Lower lobe of right lung (tissue), 2 donors: ENCODE measurements at regions not wholly inside any gene's neighbourhood (a gene's known extent, or its start where the extent isn't known, plus 50 kb on each side); places are given as distances from the start of the nearest gene placed in this dataset.

Experiments used
- ATAC-seq, 2 donors: fragments of 200-7000 bp; cut with Tn5 transposase; one replicate each; pipeline ENCODE4 v1.9.1; 2020 to 2022; ENCODE audit warnings: mild to moderate bottlenecking in 2 of 2, moderate library complexity in 2 of 2
- DNase-seq: peaks from one replicate; pipeline ENCODE4 v3.0.0-alpha.2; 2020
- H3K27ac ChIP-seq: fragments of 200-600 bp; one replicate; pipeline ENCODE4 v1.8.0; 2022
- H3K27me3 ChIP-seq: fragments of 200-600 bp; one replicate; pipeline ENCODE4 v1.8.0; 2022; ENCODE audit warnings: low read depth
- H3K36me3 ChIP-seq: fragments of 200-600 bp; one replicate; pipeline ENCODE4 v1.8.0; 2022; ENCODE audit warnings: mild to moderate bottlenecking
- H3K4me1 ChIP-seq: fragments of 200-600 bp; one replicate; pipeline ENCODE4 v1.8.0; 2022
- H3K4me3 ChIP-seq: fragments of 200-600 bp; one replicate; pipeline ENCODE4 v1.8.0; 2022; ENCODE audit warnings: mild to moderate bottlenecking
- H3K9me3 ChIP-seq: fragments of 200-600 bp; one replicate; pipeline ENCODE4 v1.8.0; 2022
- intact Hi-C: fragments of 100-400 bp; cut with DNase I; formaldehyde crosslinking; loops from one replicate; pipeline ENCODE4 v1.11.0; 2022
- TF ChIP-seq, protein P1 (sequence below): fragments of 200-600 bp; IDR thresholded peaks from one replicate; pipeline ENCODE4 v1.8.0; 2022; ENCODE audit warnings: antibody characterized with exemption, mild to moderate bottlenecking
- donor health status: DM: no; HTN: yes; CAD: no; lungs with severe emphysema.

DNA sequence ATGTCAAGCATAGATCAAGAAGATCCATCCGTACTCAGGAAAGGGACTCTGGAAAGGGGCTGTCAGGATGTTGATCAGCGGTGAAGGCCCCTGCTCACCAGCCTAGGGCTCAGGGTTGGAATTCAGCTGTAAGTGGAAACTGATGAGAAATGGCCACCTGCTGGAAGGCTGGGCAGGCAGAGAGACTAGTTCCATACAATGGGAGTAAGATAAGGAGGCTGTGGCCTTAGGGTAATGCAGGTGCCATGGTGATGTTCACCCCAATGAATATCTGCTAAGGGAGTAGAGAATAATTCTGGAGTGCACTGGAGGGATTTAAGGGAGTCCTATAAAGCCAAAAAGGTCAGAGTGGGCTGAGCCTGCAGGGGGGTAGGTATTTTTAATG, 256.6 kb downstream of the CYRIA start:
- Histone ChIP-seq H3K4me3 (no peak overlapping the region), H3K27me3 (no peaks in the 10 kb centered on the region), H3K9me3 (no peaks in the 10 kb centered on the region), H3K27ac (no peak overlapping the region), H3K36me3 (no peaks in the 10 kb centered on the region), H3K4me1 (no peaks in the 10 kb centered on the region)
- no peak for ATAC-seq
- TF ChIP-seq, protein P1, sequence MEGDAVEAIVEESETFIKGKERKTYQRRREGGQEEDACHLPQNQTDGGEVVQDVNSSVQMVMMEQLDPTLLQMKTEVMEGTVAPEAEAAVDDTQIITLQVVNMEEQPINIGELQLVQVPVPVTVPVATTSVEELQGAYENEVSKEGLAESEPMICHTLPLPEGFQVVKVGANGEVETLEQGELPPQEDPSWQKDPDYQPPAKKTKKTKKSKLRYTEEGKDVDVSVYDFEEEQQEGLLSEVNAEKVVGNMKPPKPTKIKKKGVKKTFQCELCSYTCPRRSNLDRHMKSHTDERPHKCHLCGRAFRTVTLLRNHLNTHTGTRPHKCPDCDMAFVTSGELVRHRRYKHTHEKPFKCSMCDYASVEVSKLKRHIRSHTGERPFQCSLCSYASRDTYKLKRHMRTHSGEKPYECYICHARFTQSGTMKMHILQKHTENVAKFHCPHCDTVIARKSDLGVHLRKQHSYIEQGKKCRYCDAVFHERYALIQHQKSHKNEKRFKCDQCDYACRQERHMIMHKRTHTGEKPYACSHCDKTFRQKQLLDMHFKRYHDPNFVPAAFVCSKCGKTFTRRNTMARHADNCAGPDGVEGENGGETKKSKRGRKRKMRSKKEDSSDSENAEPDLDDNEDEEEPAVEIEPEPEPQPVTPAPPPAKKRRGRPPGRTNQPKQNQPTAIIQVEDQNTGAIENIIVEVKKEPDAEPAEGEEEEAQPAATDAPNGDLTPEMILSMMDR, result no peak
- intact Hi-C loops, result no loop called here
- no peak for DNase-seq

DNA sequence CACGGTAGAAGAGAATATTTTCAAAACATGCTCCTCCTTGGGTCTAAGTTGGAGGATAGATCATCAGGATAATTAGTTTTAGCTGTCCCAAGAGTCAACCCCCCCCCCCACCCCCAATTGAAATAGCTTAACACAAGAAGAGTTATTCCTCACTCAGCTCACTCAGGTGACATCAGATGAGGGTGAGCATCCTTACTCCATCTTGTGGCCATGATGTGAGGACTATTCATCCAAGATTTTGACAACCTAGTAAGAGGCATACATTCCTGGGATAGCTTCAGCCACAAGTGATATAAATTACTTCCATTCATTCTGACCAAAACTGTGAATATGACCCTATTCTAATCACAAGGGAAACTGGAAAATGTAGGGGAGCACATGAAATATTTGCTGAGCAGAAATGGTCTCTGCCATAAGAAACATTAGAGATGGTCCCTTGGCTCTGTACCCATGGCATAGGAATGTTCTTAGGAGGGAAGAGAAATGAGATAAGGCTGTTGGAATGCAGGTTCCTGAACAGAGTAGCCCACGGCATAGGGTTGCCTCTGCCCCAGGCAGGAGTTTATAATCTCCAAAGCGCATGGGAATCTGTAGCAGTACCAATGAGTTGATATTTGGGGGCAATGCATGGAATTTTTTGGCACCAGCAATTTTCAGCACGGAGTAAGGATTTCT, 257.2 kb downstream of the CYRIA start:
- no peak for DNase-seq
- intact Hi-C loops, result no loop called here
- Histone ChIP-seq H3K9me3 (no peaks in the 10 kb centered on the region), H3K27ac (no peak overlapping the region), H3K4me3 (no peak overlapping the region), H3K4me1 (no peaks in the 10 kb centered on the region), H3K36me3 (no peaks in the 10 kb centered on the region), H3K27me3 (no peaks in the 10 kb centered on the region)
- no peak for ATAC-seq
- TF ChIP-seq, protein P1, result no peak

DNA sequence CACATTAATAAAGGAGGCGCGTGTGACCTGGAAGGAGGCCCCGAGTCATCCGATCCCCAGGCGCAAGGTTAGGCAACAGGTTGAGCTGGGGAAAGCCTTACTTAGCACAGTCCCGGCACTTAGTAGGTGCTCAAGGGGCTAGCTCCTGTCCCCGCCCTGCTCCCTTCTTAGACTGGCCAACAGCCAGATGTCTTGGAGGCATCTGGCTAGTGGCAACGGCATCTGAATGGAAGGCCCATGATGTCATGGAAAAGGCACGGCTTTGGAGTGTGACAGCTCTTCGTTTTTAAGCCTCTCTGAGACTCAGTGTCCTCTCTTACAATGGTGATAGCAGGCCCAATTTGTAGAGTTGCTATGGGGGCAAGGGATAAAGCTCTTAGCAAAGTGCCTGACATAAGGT, 258.3 kb downstream of the CYRIA start:
- no peak overlapping the region for H3K4me3 ChIP-seq
- intact Hi-C loops, result no loop called here
- no peaks in the 10 kb centered on the region for H3K27me3 ChIP-seq
- DNase-seq (no peak), ATAC-seq (no peak)
- H3K4me1 ChIP-seq, result no peaks in the 10 kb centered on the region
- H3K27ac ChIP-seq, result no peak overlapping the region
- no peaks in the 10 kb centered on the region for H3K36me3 ChIP-seq
- H3K9me3 ChIP-seq, result no peaks in the 10 kb centered on the region
- TF ChIP-seq, protein P1, result no peak

DNA sequence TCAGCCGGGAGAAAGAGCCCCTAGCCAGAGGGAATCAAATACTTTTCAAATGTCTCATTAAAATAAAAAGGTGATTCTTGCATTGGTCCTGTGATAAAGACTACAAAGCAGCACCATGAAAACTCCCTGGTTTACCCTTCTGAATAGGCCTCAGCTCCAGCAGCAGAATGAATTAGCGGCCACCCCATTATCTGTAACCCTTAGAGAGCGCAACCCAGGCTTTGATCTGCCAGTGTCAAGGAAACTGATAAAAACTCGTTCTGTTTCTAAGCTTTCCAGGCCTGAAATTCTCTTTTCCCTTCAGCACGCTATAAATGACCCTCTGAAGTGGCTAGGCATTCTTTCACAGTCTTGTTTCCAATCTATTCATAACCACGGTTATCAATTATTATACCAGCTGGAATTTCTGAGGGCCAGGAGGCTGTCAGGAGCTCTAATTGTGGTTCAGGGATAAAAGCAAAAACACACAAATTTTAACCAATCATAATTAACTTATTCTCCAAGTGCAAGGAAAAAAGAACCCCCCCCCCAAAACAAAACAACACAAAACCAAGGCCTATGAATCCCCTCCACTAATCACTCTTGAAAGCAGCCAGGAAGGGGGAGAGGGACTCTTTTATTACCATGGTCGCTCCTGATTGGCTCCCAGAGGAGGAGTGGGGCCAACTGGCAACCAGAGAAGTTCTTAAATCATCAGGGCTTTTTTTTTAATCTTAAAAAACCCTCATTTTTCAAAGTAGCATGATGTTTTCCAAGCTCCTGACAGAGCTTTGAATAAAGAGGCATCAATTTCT, 258.9 kb downstream of the CYRIA start:
- intact Hi-C loops, result no loop called here
- no peaks in the 10 kb centered on the region for H3K27me3 ChIP-seq
- DNase-seq, result no peak
- no peaks in the 10 kb centered on the region for H3K36me3 ChIP-seq
- no peak overlapping the region for H3K4me3 ChIP-seq
- H3K27ac ChIP-seq, result no peak overlapping the region
- no peak for ATAC-seq
- TF ChIP-seq, protein P1, result no peak
- no peaks in the 10 kb centered on the region for H3K9me3 ChIP-seq
- no peaks in the 10 kb centered on the region for H3K4me1 ChIP-seq

DNA sequence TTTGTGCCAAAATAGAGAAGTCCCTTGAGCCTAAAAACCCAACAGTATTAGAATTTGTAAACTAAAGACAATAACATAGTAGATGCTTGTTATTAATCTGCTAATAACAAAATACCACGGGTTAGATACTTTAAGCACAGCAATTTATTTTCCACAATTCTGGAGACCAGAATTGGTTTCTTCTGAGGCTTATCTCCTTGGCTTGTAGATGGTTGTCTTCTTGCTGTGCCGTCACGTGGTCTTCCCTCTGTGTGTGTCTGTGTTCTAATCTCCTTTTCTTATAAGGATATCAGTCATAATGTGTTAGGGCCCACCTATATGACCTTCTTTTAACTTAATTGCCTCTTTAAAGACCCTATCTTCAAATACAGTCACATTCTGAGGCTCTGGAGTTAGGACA, 260.1 kb downstream of the CYRIA start:
- TF ChIP-seq, protein P1, result no peak
- Histone ChIP-seq H3K27ac (no peak overlapping the region), H3K4me3 (no peak overlapping the region), H3K36me3 (no peaks in the 10 kb centered on the region), H3K4me1 (no peaks in the 10 kb centered on the region), H3K27me3 (no peaks in the 10 kb centered on the region), H3K9me3 (no peaks in the 10 kb centered on the region)
- no peak for ATAC-seq
- intact Hi-C loops, result no loop called here
- DNase-seq, result no peak
